ENCODE measurements at regions not wholly inside any gene's neighbourhood (a gene's known extent, or its start where the extent isn't known, plus 50 kb on each side); places are given as distances from the start of the nearest gene placed in this dataset.
"Not testable (repeated sequence)": the region's sequence is repeated elsewhere in the genome, so short reads cannot be mapped to it uniquely, and the experiment has no call there.

DNA sequence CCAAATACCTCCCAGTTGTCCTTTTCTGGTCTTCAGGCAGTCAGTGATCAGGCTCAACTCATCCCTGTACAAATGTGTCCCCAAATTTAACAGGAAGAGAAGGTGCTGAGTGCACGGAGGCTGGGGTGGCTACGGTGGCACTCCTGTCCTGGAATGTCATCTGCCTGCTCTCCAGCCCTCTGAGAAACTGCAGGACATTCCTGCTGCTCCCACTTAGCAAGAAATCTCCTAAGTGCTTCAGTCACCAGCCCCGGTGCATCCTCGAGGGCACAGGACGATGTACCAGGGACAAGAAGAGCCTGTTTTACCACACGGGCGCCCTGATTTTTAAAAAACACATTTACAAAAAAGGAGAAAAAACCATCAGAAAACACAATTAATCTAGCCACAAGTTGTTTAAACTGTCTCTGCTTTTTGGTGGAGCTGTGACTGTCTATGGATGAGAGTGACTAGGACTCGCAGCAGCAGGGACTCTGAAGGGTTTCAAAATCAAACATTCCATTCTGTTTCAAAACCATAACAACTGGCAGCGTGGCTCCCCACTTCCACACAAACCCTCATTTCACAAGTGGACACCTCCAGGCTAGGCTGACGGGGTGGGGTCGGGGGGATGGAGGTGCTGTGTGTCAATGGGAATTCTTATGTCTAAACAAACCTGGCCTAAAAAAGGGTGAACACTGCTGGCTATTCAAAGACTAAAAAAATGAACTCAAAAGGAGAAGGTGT, 65.3 kb upstream of the CNEP1R1 start:
- H3K36me3 Mint-ChIP-seq = no peaks in the 10 kb centered on the region
- no peak for DNase-seq (ENCODE audit: extremely low spot score, unreplicated experiment)
- peaks cover 3% of the 10 kb centered on the region for H3K27me3 Mint-ChIP-seq
- H3K4me1 Mint-ChIP-seq (ENCODE audit: unreplicated experiment) = peaks cover 15% of the 10 kb centered on the region
- no peaks in the 10 kb centered on the region for H3K9me3 Mint-ChIP-seq
- H3K4me3 Mint-ChIP-seq = no peak overlapping the region
- peak overlapping the region; percentile 19 for H3K27ac Mint-ChIP-seq
- TF ChIP-seq CTCF (conservative IDR thresholded peaks at IDR 0.05) = no peak

DNA sequence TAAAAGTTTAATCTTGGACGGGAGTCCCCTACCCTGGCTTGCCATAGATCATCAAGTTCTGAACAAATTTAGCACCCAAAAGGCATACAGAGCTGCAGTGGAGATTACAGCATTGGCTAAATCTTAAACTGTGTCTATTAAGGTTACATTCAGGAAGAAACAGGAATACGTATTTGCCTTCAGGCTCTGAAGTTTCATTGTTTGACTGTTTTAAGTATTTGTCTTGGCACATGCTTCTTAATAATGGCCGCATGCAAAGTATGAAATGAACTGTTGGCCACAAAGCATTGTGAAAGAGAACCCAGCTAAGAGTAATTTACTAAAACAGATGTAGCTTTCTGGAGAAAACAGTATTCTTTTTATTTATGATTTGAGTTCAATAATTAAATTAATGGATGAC, 63.9 kb upstream of the CNEP1R1 start:
- Mint-ChIP-seq H3K27ac (peak overlapping the region; percentile 50), H3K27me3 (peaks cover 3% of the 10 kb centered on the region), H3K9me3 (no peaks in the 10 kb centered on the region), H3K36me3 (no peaks in the 10 kb centered on the region), H3K4me1 (ENCODE audit: unreplicated experiment) (peaks cover 15% of the 10 kb centered on the region), H3K4me3 (no peak overlapping the region)
- no peak for DNase-seq (ENCODE audit: extremely low spot score, unreplicated experiment)
- no peak for TF ChIP-seq CTCF (conservative IDR thresholded peaks at IDR 0.05)

- H3K36me3 Mint-ChIP-seq; H3K4me3 Mint-ChIP-seq; H3K27me3 Mint-ChIP-seq; H3K9me3 Mint-ChIP-seq; H3K27ac Mint-ChIP-seq; DNase-seq (ENCODE audit: extremely low spot score, unreplicated experiment): not testable (repeated sequence)
- peaks cover 22% of the 10 kb centered on the region for H3K4me1 Mint-ChIP-seq (ENCODE audit: unreplicated experiment)
Measured at GRCh38 chr16:49962566-49962965, 62.5 kb upstream of the CNEP1R1 start.

- H3K4me1 Mint-ChIP-seq (ENCODE audit: unreplicated experiment) = peaks cover 15% of the 10 kb centered on the region
- TF ChIP-seq CTCF (conservative IDR thresholded peaks at IDR 0.05) = no peak
Measured at GRCh38 chr16:49964316-49964715, 60.7 kb upstream of the CNEP1R1 start.

GRCh38 chr16:49964973-49965372, 60.1 kb upstream of the CNEP1R1 start:
- H3K27me3 Mint-ChIP-seq = peaks cover 15% of the 10 kb centered on the region
- DNase-seq (ENCODE audit: extremely low spot score, unreplicated experiment) = no peak
- H3K4me1 Mint-ChIP-seq (ENCODE audit: unreplicated experiment) = peaks cover 10% of the 10 kb centered on the region
- H3K36me3 Mint-ChIP-seq = no peaks in the 10 kb centered on the region
- H3K9me3 Mint-ChIP-seq = no peaks in the 10 kb centered on the region
- no peak overlapping the region for H3K4me3 Mint-ChIP-seq
- H3K27ac Mint-ChIP-seq = no peak overlapping the region
- no peak for TF ChIP-seq CTCF (conservative IDR thresholded peaks at IDR 0.05)

More at GRCh38 chr16:49964316-49964715, 60.7 kb upstream of the CNEP1R1 start:
- peaks cover 9% of the 10 kb centered on the region for H3K27me3 Mint-ChIP-seq
- no peak for DNase-seq (ENCODE audit: extremely low spot score, unreplicated experiment)
- H3K36me3 Mint-ChIP-seq = no peaks in the 10 kb centered on the region
- H3K9me3 Mint-ChIP-seq = no peaks in the 10 kb centered on the region
- no peak overlapping the region for H3K4me3 Mint-ChIP-seq
- no peak overlapping the region for H3K27ac Mint-ChIP-seq

DNA sequence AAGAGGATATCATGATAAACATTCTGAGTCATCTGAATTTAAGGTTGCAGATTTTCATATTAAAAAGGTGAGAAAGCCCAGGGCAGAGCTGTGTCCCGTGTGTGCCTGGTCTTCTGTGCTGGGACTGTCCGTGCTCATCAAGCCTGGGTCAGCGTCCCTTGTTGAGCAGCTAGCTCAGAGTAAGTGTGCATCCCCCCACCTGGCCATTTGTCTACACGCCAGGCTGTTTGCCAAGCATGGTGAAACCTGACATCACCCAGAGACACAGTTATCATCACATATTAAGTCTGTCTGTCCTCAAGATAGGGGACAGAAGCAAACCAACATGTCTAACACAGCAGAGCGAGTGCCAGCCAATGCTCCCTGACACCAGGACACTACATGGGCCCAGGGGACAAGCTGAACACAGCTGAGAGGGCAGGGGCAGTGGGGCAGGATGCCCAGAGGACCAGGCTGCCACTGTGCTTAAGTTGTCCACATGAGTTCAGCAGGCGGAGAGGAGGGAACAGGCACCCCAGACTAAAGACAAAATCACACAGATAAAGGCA, 57.9 kb upstream of the CNEP1R1 start:
- Mint-ChIP-seq H3K36me3 (no peaks in the 10 kb centered on the region), H3K9me3 (no peaks in the 10 kb centered on the region), H3K27ac (no peak overlapping the region), H3K4me1 (ENCODE audit: unreplicated experiment) (peaks cover 7% of the 10 kb centered on the region), H3K27me3 (peaks cover 15% of the 10 kb centered on the region), H3K4me3 (no peak overlapping the region)
- TF ChIP-seq CTCF (conservative IDR thresholded peaks at IDR 0.05) = no peak
- DNase-seq (ENCODE audit: extremely low spot score, unreplicated experiment) = no peak
